Posterior vena cava (tissue), 2 donors: ENCODE measurements at regions not wholly inside any gene's neighbourhood (a gene's known extent, or its start where the extent isn't known, plus 50 kb on each side); places are given as distances from the start of the nearest gene placed in this dataset.

Experiments used
- DNase-seq: peaks from one replicate; pipeline ENCODE4 v3.0.0-alpha.2; 2020; ENCODE audit warnings: low spot score
- intact Hi-C, 2 donors: fragments of 100-400 bp; cut with DNase I; formaldehyde crosslinking; loops; one replicate each; pipeline versions ENCODE4 v1.14.1 to v1.14.2; 2022 to 2023
- donor health status: DM: yes; HTN: yes; CAD: no.
- donor health status: DM: yes; HTN: yes; CAD: no.

DNA sequence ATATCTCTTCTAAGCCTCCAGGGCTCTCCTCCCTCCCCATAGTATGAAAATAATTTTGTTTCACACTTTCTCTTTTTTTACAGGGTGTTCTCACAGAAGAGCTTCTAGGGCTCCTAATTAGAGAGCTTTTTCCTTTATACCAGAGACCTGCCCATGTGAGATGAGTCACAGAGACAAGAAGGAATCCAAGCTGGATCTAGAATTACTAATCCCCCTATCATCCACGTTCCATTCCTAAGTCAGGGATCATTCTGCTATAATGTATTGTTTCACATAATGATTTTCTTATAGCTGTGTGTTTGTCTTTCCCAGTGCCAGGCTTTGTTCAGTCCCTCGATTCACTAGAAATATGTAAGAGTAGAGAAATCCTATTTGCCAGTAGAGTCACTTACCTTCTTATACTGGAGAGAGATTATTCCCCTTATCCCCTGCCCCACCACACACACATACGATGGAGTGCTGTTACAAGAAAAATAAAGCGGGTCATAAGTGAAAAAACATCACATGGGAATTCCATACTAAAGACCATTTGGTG is 778.3 kb upstream of the LRRC4C start:
- no peak for DNase-seq
- intact Hi-C loops = no loop called here

DNA sequence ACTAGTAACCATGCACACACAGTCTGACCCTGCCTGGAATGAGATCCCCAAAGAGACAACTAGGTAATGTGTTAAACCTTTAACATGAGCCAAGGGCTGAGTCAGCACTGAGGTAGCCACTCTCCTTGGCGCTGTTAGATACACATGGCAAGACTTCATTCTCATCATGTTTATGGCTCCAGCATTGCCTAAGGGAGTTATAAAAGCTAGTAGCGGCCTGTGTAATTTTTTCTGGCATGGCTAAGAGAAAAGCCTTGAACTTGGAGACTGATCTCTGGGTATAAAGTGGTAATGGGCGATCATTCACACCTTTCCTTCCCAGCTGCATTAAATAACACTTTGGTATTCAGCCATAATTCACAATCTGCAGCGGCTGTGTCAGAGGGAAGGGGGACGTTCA is 779.7 kb upstream of the LRRC4C start:
- intact Hi-C loops = no loop called here
- DNase-seq = no peak

DNA sequence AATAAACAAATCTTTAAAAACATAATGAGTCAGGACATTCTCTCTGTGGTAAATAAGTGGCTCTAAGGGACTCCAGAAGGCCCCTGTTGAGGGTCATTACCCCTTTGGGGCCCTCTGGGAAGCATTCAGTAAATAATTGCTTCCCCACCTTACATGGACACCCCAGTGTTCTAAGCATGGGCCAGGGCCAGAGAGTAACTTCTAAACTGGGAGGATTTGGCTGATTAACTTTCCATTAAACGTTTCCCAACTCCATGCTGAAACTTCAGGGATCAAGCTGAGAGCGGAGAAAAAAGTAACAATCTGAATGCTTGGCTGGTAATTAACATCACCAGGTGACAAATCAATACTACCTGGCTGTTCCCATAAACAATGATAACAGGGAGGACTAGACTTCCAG is 783.9 kb upstream of the LRRC4C start:
- intact Hi-C loops = no loop called here

DNA sequence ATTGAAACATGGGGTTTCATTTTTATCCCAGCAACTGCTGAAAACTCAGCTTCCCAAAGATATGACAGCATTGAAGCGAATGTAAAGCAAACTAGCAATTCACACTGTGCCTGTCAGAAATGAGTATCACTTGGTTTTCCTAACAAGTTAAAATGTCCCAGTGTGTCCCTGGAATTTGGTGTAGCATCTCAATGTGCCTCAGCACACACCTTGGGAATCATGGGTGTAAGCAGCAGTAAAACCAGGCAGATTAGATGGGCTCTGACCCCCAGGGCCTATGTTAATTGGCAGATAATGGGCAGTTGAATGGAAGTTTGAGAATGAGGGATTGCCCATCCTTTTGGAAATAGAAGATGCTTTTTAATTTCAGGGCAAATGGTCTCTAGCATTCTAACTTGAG is 784.9 kb upstream of the LRRC4C start:
- intact Hi-C loops = no loop called here
- no peak for DNase-seq

More for the DNA sequence above, 783.9 kb upstream of the LRRC4C start:
- no peak for DNase-seq

DNA sequence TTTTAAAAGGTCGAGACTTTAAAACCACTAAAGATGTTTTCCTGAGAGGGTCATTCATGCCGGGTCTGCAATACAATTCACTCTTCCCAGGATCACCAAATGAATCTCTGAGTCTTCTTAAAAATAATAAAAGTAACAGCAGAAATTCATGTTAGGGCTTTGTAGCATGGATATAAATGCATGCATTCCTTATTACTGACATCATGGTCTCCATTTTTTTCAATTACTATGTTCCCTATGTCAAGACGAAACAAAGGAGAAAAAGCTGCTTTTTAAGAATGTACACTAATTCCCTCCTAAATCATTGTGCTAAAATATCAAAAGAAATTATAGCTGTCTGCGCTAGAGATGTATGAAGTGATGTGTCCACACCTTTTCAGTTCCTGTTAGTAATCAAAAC is 789.9 kb upstream of the LRRC4C start:
- DNase-seq = no peak
- intact Hi-C loops = no loop called here

DNA sequence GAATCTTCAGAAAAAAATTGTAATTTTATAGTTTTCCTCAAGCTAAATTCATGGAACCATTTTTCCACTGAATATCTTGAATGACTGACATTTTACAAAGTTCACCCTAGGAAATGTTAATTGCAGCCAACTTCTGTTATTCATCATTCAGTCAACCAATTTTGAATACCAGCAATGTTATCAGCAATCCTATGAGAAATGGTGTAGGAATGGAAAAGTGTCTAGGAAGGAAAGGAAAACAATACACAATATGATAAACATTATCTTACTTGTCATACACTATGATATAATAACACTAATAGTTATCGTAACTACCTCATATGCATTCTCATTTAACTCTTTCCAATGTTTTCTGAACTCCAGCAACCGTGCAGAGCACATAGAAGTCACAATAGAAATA is 790.5 kb upstream of the LRRC4C start:
- no peak for DNase-seq
- intact Hi-C loops = no loop called here

DNA sequence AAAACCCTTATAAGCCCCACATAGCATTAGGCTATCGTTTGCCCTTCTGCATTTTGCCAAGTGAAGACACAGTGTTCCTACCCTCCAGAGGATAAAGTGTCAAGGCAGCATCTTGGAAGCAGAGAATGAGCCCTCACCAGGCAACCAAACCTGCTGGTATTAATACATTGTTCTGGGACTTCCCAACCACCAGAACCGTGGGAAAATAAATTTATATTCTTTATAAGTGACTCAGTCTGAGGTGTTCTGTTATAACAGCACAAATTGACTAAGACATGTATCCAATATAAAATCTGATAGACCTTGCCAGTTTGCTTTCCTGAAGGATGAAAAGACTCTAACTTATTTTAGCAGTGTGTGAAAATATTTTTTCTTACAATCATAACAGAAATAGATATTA is 792.5 kb upstream of the LRRC4C start:
- no peak for DNase-seq
- intact Hi-C loops = no loop called here

DNA sequence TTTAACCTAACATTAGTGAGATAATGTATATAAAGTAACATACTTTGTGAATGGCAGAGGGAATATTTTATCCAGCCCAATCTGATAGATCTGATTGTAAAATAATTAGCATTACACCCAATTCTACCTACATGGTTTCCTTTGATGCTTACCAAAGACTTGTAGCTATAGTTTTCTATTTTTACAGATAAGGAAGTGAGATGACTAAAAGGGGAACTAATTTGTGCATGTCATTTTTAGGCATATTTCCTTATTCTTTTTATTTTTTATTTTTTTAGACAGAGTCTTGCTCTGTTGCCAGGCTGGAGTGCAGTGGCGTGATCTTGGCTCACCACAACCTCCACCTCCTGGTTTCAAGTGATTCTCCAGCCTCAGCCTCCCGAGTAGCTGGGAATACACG is 793.7 kb upstream of the LRRC4C start:
- intact Hi-C loops = no loop called here
- no peak for DNase-seq

DNA sequence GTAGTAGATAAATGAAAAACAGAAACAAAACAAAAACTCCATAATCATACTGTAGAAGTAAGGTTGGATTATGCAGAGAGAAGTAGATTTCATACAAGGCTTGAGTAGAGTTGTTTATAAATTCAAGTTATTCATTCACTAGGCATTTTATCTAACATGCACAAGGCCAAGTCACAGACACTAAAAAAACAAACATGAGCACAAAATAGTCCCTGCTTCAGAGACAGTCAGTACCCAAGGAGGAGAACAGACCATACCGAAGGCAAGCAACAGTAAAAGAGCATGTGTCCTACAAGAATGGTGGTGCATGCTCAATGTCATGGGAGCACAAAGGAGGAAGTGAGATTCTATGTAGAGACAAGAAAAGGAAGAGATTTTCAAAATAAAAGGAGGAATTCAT is 796.5 kb upstream of the LRRC4C start:
- intact Hi-C loops = no loop called here

DNA sequence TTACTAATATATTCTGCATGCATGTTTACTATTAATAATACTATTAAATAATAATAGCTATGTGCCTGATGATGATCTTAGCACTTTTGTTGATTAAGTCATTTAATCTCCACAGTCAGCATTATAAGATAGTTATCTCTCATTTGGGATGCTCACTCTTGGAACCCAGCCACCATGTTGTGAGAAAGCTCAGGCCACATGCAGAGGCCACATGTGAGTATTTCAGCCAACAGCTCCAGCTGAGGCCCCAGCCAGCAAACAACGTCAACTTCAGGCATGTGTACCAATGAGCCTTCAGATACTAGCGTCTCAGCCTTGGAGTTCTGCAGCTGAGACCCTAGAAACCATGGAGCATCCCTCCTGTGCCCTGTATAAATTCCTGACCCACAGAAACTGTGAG is 798.1 kb upstream of the LRRC4C start:
- no peak for DNase-seq
- intact Hi-C loops = no loop called here

More for the DNA sequence above, 796.5 kb upstream of the LRRC4C start:
- DNase-seq = no peak

DNA sequence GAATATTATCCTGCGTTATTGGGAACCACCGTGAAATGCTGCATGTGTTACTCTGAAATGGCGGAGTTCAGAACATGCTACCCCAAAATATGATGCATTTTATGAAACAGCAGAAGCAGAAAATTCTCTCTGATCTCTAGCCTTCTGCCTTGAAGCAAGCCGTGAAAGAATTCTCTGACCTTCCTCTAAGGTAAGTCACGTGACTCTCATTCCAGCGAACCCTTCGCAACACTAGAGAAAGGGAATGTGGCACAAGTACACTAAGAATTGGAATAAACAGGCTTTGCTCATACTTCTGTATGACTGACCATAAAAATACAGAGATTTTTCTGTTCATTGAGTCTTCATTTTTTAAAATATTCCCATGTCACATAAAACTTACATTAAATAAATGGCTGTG is 805.6 kb upstream of the LRRC4C start:
- no peak for DNase-seq
- intact Hi-C loops = no loop called here

DNA sequence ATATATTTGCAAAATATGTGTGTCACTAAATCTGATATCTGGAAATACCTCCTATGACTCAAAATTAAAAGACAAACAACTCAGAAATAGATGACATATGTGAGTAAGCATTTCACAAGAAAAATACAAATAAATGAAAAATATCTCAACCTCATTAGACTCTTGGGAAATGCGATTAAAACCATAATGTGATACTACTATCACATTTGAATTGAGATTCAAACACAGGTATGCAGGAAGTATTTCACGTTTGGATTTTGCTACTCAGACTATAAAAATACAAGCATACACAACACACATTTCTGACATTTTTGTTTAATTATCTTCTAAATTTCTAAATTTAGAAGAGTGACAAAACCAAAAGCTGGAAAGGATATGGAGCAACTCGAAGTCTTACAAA is 811.9 kb upstream of the LRRC4C start:
- intact Hi-C loops = no loop called here
- no peak for DNase-seq

DNA sequence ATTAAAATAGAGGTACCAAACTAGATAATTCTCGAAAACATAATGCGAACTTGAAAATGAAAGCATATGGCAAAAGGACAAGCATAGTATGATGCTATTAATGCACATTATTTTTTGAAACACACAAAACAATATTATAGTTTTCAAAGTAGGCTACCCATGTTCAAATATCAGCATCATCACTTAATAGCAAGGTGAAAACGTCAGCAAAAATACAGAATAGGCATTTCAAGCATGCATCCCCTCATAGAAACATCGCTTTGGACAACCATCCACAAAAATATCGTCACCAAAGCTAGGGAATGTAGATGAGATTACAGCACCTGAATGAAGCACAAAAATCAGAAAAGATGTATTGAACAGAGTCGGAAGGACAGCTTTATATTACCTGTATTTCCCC is 814.5 kb upstream of the LRRC4C start:
- intact Hi-C loops = no loop called here
- no peak for DNase-seq

DNA sequence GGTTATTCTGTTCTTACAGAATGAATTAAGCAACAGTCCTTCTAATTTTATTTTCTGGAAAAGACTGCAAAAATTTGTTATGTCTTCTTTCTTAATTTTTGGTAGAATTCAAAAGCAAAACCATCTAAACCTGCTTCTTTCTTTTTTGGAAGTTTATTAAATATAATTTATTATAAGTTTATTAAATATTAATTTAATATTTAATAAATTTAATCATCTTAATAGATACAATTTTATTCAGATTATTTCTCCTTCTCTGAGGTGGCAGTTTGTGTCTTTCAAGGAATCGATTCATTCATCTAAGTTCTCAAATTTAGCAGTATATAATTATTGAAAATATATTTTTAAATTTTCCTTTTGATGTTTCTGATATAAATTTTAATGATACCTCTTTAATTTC is 837.5 kb upstream of the LRRC4C start:
- intact Hi-C loops = no loop called here
- DNase-seq = no peak

DNA sequence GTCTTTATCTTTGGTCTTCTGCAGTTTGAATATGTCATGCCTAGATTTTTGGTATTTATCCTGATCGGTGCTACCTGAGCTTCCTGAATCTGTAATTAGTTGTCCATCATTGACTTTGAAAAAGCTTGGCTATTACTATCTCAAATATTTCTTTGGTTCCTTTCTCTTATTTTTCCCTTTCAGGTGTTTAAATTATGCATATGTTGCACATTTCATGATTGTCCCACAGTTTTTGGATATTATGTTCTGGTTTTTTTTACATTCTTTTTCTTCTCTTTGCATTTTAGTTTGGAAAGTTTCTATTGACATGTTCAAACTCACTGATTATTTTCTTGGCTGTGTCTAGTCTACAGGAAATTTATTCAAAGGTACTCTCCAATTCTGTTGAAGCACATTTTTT is 840.3 kb upstream of the LRRC4C start:
- DNase-seq = no peak
- intact Hi-C loops = no loop called here

DNA sequence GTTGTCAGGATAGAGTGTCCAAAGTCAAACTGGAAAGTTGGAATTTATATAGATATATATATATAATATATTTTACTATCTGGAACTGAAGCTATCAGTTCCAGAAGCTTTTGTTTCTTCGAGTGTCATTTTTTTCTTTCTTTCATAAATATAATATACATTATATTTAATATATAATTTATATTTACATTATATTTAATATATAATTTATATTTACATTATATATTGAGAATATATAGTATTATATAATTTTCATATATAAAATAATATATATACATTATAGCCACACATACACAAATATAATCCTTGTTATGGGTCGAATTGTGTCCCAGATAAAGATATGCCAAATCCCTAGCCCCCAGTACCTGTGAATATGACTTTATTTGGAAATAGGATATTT is 842.3 kb upstream of the LRRC4C start:
- intact Hi-C loops = no loop called here
- DNase-seq = no peak

DNA sequence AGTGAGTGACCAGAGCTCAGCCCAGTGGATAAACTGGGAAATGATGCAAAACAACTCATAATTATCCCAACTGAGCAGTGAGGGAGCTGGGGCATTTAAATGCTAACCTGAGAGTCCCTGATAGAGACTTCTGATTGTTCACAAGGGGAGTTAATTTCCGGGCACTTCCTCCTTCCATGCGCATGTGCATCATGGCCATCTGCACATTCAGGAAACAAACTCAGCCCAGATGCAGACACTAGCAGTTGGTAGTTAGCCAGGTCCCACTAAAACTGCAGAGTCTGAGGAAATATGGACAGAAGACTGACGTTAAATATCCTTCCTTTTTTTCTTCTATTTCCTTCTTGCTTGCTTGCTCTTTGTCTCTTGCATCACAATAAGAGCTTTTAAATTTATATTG is 852.1 kb upstream of the LRRC4C start:
- DNase-seq = no peak
- intact Hi-C loops = no loop called here

DNA sequence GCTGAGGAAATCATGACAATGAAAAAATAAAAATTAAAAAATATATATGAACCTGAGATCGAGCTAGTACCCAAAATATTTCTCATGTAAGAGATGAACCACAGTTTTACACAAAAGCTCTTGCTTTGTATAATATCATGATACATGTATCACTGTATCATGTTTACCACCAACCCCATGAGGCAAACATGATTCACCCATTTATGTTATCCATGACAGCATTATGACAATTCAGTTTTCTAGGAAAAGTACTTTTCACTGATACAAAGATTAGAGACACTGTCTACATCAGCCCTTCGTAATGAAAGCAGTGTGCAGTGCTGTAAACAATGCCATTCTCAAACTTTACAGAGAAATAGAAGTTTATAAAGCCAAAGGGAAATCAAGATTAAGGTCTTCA is 852.5 kb upstream of the LRRC4C start:
- intact Hi-C loops = no loop called here
- DNase-seq = no peak

DNA sequence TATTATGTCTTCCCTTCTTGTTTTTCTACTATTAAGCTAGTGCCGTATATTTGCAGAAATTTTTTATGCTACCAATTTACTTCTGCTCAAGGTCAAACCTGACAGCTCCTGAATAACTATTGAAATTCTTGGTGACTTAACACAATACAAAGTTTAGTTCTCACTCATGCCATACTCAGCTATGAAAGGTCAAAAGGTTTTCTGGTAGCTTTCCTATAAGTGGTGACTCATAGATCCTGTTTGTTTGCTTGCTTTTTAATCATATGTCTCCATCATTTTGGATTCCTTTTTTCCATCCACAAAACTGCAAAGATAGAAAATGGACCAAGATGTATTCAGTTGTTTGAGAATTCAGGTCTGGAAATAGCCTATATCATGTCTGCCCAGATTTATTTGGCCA is 855.8 kb upstream of the LRRC4C start:
- intact Hi-C loops = no loop called here
- DNase-seq = no peak

DNA sequence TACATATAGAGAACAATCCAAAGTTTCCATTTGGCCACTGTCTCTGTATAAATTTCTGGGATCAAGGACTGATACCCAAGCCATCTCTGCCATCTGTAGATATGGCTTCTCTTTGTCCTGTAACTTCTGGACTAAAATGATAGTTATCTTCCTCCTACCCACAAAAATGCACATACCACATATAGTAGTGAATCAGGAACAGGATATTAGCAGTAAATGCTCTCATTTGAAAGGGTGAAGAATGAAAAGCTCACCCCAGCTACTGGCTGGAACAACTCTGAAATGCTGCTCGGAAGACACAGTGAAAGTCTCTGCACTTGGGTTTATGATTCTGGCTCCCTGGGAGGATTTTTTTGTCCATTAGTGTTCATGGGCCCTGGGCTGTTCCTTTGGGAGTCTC is 856.4 kb upstream of the LRRC4C start:
- no peak for DNase-seq
- intact Hi-C loops = no loop called here

DNA sequence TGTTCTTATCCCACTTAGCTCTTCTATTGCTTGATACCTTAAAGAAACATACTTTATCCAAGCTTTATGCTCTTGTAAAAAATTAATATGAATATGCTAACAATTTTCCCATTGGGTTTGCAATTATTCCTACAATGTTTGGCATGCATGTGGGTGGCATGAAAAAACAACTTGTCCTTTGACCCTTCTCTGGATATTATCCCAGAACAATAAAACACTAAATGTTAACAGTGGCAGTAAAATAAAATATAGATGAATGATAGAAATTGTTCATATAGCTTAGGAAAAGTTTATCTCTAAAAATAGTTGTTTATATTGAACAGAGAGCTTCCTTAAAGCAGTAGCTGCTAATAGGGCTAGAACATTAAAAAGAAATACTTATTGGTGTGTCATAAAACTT is 860.5 kb upstream of the LRRC4C start:
- DNase-seq = no peak
- intact Hi-C loops = no loop called here

DNA sequence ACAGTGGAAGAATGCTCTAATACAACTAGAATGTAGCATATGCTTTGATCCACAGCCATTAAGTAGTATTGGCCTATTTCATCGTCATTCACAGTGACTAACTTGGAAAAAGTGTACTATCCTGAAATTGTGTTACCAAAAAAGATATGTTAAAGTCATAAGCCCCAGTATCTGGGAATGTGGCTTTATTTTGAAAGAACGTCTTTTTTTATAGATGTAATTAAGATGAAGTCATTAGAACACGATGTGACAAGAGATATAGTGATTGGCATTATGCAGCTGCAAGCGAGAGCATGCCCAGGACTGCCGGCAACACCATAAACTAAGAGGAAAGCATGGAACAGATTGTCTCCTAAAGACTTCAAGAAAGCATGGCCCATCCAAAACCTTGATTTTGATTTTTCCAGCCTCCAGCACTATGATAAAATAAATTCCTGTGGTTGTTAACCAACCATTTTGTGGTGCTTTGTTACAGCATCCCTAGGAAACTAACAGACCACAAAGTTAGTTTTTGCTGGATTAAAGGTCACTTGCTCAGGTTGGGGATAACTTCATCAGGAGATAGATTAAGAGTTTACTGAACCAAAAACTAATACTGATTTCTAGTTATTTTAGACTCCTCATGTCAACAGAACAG is 870.6 kb upstream of the LRRC4C start:
- intact Hi-C loops = no loop called here
- DNase-seq = no peak
